ENCODE measurements at regions not wholly inside any gene's neighbourhood (a gene's known extent, or its start where the extent isn't known, plus 50 kb on each side); places are given as distances from the start of the nearest gene placed in this dataset.

DNA sequence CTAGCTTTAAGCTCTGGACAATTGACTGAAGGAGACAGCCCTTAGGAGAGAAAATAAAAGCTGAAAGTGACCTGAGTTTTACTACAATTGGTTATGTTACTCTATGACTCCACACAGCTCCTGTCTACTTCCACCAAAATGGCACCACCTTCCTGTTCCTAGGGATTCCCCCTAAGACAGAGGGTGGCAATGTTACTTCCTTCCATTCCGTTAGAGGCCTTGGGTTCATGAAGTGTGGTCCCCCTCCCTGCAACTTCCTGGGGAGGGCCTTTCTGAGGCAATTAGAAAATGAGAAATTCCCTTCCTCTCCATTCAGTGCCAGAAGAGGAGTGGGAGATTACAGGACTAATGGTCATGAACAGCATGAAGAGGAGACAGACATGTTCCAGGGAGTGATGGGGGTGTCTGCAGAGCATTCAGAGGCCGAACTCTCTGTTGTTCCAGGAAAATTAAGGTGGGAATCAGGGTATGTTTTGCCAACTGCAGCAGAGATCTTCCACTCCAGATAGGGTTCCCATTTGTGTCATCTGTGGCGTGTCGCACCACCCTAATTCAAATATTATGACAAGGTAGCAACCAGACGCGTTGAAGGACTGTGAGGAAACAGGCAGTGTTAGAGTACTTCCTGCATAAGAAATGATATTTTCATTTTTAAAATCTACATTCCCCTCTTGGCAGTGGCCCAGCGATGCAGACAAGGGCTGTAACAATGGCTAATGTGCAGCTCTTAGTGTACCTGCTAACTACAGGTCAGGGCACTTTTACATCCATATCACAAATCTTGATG, 53.1 kb upstream of the TRIM67 start:
- no peak for DNase-seq (ENCODE audit: low spot score)
- intact Hi-C loops (cut with micrococcal nuclease; ENCODE audit: unreplicated experiment), result no loop called here
- TF ChIP-seq EZH2phosphoT487 (IDR thresholded peaks at IDR 0.05; ENCODE audit: borderline replicate concordance, low read depth, low read length), result no peak
- TF ChIP-seq, protein P1, sequence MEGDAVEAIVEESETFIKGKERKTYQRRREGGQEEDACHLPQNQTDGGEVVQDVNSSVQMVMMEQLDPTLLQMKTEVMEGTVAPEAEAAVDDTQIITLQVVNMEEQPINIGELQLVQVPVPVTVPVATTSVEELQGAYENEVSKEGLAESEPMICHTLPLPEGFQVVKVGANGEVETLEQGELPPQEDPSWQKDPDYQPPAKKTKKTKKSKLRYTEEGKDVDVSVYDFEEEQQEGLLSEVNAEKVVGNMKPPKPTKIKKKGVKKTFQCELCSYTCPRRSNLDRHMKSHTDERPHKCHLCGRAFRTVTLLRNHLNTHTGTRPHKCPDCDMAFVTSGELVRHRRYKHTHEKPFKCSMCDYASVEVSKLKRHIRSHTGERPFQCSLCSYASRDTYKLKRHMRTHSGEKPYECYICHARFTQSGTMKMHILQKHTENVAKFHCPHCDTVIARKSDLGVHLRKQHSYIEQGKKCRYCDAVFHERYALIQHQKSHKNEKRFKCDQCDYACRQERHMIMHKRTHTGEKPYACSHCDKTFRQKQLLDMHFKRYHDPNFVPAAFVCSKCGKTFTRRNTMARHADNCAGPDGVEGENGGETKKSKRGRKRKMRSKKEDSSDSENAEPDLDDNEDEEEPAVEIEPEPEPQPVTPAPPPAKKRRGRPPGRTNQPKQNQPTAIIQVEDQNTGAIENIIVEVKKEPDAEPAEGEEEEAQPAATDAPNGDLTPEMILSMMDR (conservative IDR thresholded peaks at IDR 0.05; ENCODE audit: low read length), result no peak
- Histone ChIP-seq H2AFZ (ENCODE audit: low read length) (no peak overlapping the region), H4K20me1 (ENCODE audit: insufficient read depth, low read length) (no peaks in the 10 kb centered on the region), H3K4me1 (ENCODE audit: insufficient read depth, low read length, poor library complexity, severe bottlenecking) (no peaks in the 10 kb centered on the region), H3K36me3 (ENCODE audit: insufficient read depth, low read length) (no peaks in the 10 kb centered on the region), H3K27ac (ENCODE audit: low read depth, low read length, poor library complexity, severe bottlenecking) (no peak overlapping the region), H3K9me2 (ENCODE audit: insufficient read depth, low read length) (no peaks in the 10 kb centered on the region), H3K4me2 (ENCODE audit: low read length) (no peak overlapping the region), H3K79me2 (ENCODE audit: insufficient read depth, low read depth, low read length) (no peaks in the 10 kb centered on the region), H3K9me3 (ENCODE audit: low read length) (no peaks in the 10 kb centered on the region), H3K4me3 (ENCODE audit: low read depth, low read length, poor library complexity, severe bottlenecking) (no peak overlapping the region)
- POLR2A ChIA-PET, result no interaction called here
- CTCF ChIA-PET (ENCODE audit: unreplicated experiment), result no interaction called here
- no TSS peak for BruUV-seq (replicated peaks)

DNA sequence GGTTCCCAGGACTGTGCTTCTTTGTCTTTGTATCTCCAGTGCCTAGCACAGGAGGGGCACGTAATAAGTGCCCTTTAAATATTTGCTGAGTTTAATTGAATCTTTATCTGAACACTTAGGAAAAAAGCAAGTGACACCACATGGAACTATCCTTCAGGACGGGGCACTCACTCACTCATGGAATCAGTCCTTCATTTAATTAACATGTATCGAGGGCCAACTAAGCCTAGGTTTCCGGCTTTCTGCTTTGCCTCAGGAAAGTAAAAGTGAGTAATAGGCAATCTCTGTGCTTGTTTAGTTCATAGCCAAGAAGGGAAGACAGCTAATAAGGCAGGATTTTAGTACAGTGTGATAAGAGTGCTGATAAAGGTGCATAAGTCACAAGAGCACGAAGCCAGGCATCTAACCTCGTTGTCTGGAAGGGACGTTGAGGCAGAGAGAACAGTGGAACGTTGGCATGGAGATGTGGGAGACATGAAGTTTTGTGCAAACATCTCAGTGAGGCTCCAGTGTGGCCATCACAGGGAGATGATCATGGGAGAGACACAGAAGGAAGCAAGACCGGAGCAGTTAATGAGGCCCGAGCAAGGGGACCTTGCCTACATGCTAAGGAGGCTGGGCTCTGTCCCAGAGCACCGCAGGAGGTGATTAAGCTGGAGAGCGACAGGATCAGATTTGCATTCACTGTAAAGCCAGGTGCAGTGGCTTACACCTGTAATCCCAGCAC, 54.1 kb upstream of the TRIM67 start:
- Histone ChIP-seq H3K4me2 (ENCODE audit: low read length) (no peak overlapping the region), H2AFZ (ENCODE audit: low read length) (no peak overlapping the region), H3K27ac (ENCODE audit: low read depth, low read length, poor library complexity, severe bottlenecking) (no peak overlapping the region), H3K9me3 (ENCODE audit: low read length) (no peaks in the 10 kb centered on the region), H3K36me3 (ENCODE audit: insufficient read depth, low read length) (no peaks in the 10 kb centered on the region), H3K4me1 (ENCODE audit: insufficient read depth, low read length, poor library complexity, severe bottlenecking) (no peaks in the 10 kb centered on the region), H3K79me2 (ENCODE audit: insufficient read depth, low read depth, low read length) (no peaks in the 10 kb centered on the region), H3K9me2 (ENCODE audit: insufficient read depth, low read length) (no peaks in the 10 kb centered on the region), H3K4me3 (ENCODE audit: low read depth, low read length, poor library complexity, severe bottlenecking) (no peak overlapping the region), H4K20me1 (ENCODE audit: insufficient read depth, low read length) (no peaks in the 10 kb centered on the region)
- TF ChIP-seq, protein P1 (conservative IDR thresholded peaks at IDR 0.05; ENCODE audit: low read length), result no peak
- no peak for TF ChIP-seq EZH2phosphoT487 (IDR thresholded peaks at IDR 0.05; ENCODE audit: borderline replicate concordance, low read depth, low read length)
- BruUV-seq (replicated peaks), result no TSS peak
- POLR2A ChIA-PET, result no interaction called here
- CTCF ChIA-PET (ENCODE audit: unreplicated experiment), result no interaction called here
- intact Hi-C loops (cut with micrococcal nuclease; ENCODE audit: unreplicated experiment), result no loop called here
- DNase-seq (ENCODE audit: low spot score), result no peak

DNA sequence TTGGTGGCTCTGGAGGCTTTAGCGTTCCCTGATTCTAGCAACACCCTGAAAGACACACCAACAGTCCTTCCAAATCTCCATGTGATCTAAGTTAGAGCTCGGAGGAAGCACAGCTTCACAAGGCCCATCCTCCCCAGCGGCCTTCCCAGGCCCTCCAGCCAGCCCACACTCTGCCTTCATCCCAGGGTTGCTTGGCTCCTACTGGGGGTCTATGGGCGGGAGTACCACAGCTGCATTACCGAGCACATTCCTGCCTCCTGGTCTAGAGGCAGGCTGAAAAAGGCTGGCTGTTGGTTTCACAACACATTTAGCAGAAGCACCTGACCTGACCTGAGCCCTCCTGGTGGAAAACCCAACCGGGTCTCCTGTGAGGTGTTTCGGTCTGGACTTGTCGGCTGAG, 54.7 kb upstream of the TRIM67 start:
- Histone ChIP-seq H3K79me2 (ENCODE audit: insufficient read depth, low read depth, low read length) (no peaks in the 10 kb centered on the region), H3K4me1 (ENCODE audit: insufficient read depth, low read length, poor library complexity, severe bottlenecking) (no peaks in the 10 kb centered on the region), H3K4me3 (ENCODE audit: low read depth, low read length, poor library complexity, severe bottlenecking) (no peak overlapping the region), H3K27ac (ENCODE audit: low read depth, low read length, poor library complexity, severe bottlenecking) (no peak overlapping the region), H3K4me2 (ENCODE audit: low read length) (no peak overlapping the region), H3K9me2 (ENCODE audit: insufficient read depth, low read length) (no peaks in the 10 kb centered on the region), H2AFZ (ENCODE audit: low read length) (no peak overlapping the region), H4K20me1 (ENCODE audit: insufficient read depth, low read length) (no peaks in the 10 kb centered on the region), H3K36me3 (ENCODE audit: insufficient read depth, low read length) (no peaks in the 10 kb centered on the region), H3K9me3 (ENCODE audit: low read length) (no peaks in the 10 kb centered on the region)
- POLR2A ChIA-PET, result no interaction called here
- no peak for TF ChIP-seq EZH2phosphoT487 (IDR thresholded peaks at IDR 0.05; ENCODE audit: borderline replicate concordance, low read depth, low read length)
- TF ChIP-seq, protein P1 (conservative IDR thresholded peaks at IDR 0.05; ENCODE audit: low read length), result no peak
- DNase-seq (ENCODE audit: low spot score), result no peak
- intact Hi-C loops (cut with micrococcal nuclease; ENCODE audit: unreplicated experiment), result no loop called here
- BruUV-seq (replicated peaks), result no TSS peak
- CTCF ChIA-PET (ENCODE audit: unreplicated experiment), result no interaction called here

All from OCI-LY7 (cell line).